CD14-positive monocyte (primary cell): ENCODE measurements at regions not wholly inside any gene's neighbourhood (a gene's known extent, or its start where the extent isn't known, plus 50 kb on each side); places are given as distances from the start of the nearest gene placed in this dataset.

Experiments used
- DNase-seq, 3 donors: peaks; one replicate each; pipeline ENCODE4 v3.0.0-alpha.2; 2011 to 2022
- H2AFZ ChIP-seq: 2 replicates; pipeline ENCODE4 v1.6.0; 2012; ENCODE audit warnings: mild to moderate bottlenecking, low read depth, low read length, inconsistent platforms; ENCODE audit not compliant: insufficient read depth, poor library complexity, severe bottlenecking
- H3K27ac ChIP-seq, 2 donors: 1 replicate in 1 of 2; 2 replicates in 1 of 2; pipeline ENCODE4 v1.5.1; 2012 to 2013; ENCODE audit warnings: low read length in 2 of 2, control low read depth in 1 of 2, inconsistent platforms in 1 of 2, low read depth in 1 of 2, mild to moderate bottlenecking in 1 of 2
- H3K27me3 ChIP-seq, 2 donors: one replicate each; pipeline versions ENCODE4 v1.6.0 to v1.6.1; 2011 to 2013; ENCODE audit warnings: low read length in 2 of 2; ENCODE audit not compliant: control insufficient read depth in 2 of 2, insufficient read depth in 2 of 2
- H3K36me3 ChIP-seq, 2 donors: replicated peaks in 1 of 2; 1 replicate in 1 of 2; 2 replicates in 1 of 2; pipeline versions ENCODE4 v1.5.1 to v1.6.1; 2012 to 2013; ENCODE audit warnings: low read length in 2 of 2, control low read depth in 1 of 2, inconsistent platforms in 1 of 2, mild to moderate bottlenecking in 1 of 2; ENCODE audit not compliant: insufficient read depth in 2 of 2, control insufficient read depth in 1 of 2
- H3K4me1 ChIP-seq, 2 donors: 1 replicate in 1 of 2; 2 replicates in 1 of 2; pipeline versions ENCODE4 v1.5.1 to v1.6.1; 2012 to 2013; ENCODE audit warnings: low read length in 2 of 2, control low read depth in 1 of 2, inconsistent platforms in 1 of 2, mild to moderate bottlenecking in 1 of 2, moderate library complexity in 1 of 2; ENCODE audit not compliant: insufficient read depth in 2 of 2, control insufficient read depth in 1 of 2
- H3K4me2 ChIP-seq: replicated peaks from 2 replicates; pipeline ENCODE3; 2012; ENCODE audit warnings: low read length, moderate library complexity, mild to moderate bottlenecking; ENCODE audit not compliant: poor library complexity, severe bottlenecking; ENCODE audit errors: extremely low read depth
- H3K4me3 ChIP-seq, 3 experiments: fragments of 200-600 bp in 1 of 3; sonication (generic) in 1 of 3; replicated peaks in 1 of 3; 1 replicate in 2 of 3; 2 replicates in 1 of 3; pipeline ENCODE4 v1.5.1; 2011 to 2013; ENCODE audit warnings: low read length in 3 of 3, mild to moderate bottlenecking in 3 of 3, control low read depth in 2 of 3, low read depth in 2 of 3, inconsistent platforms in 1 of 3, moderate library complexity in 1 of 3
- H3K79me2 ChIP-seq: 2 replicates; pipeline ENCODE4 v1.6.0; 2012; ENCODE audit warnings: mild to moderate bottlenecking, control low read depth, inconsistent platforms, low read length, moderate library complexity; ENCODE audit not compliant: insufficient read depth
- H3K9ac ChIP-seq: 2 replicates; pipeline ENCODE4 v1.6.0; 2017; ENCODE audit warnings: low read length, mild to moderate bottlenecking; ENCODE audit not compliant: insufficient read depth, poor library complexity, severe bottlenecking
- H3K9me3 ChIP-seq, 2 donors: replicated peaks in 1 of 2; 1 replicate in 1 of 2; 2 replicates in 1 of 2; pipeline versions ENCODE4 v1.5.1 to v1.6.1; 2012 to 2013; ENCODE audit warnings: low read length in 2 of 2, control low read depth in 1 of 2; ENCODE audit not compliant: control insufficient read depth in 1 of 2, insufficient read depth in 1 of 2
- H4K20me1 ChIP-seq: 2 replicates; pipeline ENCODE4 v1.6.0; 2012; ENCODE audit warnings: mild to moderate bottlenecking, low read length, control low read depth, moderate library complexity; ENCODE audit not compliant: insufficient read depth
- H3K27ac Mint-ChIP-seq, 7 donors: one replicate each; pipeline ENCODE4 v1.8.0; 2020; ENCODE audit warnings: mild to moderate bottlenecking in 7 of 7, mixed read lengths in 7 of 7, moderate library complexity in 6 of 7, inconsistent platforms in 2 of 7
- H3K27me3 Mint-ChIP-seq, 3 donors: one replicate each; pipeline ENCODE4 v1.8.0; 2021 to 2022; ENCODE audit warnings: low read depth in 3 of 3, mild to moderate bottlenecking in 3 of 3, mixed read lengths in 3 of 3, moderate library complexity in 3 of 3, inconsistent platforms in 1 of 3
- H3K36me3 Mint-ChIP-seq, 2 donors: one replicate each; pipeline ENCODE4 v1.8.0; 2020; ENCODE audit warnings: mixed read lengths in 2 of 2, inconsistent platforms in 1 of 2, mild to moderate bottlenecking in 1 of 2
- H3K4me1 Mint-ChIP-seq: one replicate; pipeline ENCODE4 v1.8.0; 2020; ENCODE audit warnings: mild to moderate bottlenecking, mixed read lengths
- H3K4me3 Mint-ChIP-seq, 2 donors: one replicate each; pipeline ENCODE4 v1.8.0; 2020; ENCODE audit warnings: mild to moderate bottlenecking in 2 of 2, mixed read lengths in 2 of 2, moderate library complexity in 1 of 2
- H3K9me3 Mint-ChIP-seq, 7 donors: one replicate each; pipeline ENCODE4 v1.8.0; 2020 to 2022; ENCODE audit warnings: mixed read lengths in 7 of 7, mild to moderate bottlenecking in 6 of 7, moderate library complexity in 6 of 7, inconsistent platforms in 2 of 7
- CTCF ChIP-seq: fragments of 200-600 bp; IDR thresholded peaks from one replicate; pipeline ENCODE4 v1.8.0; 2022; ENCODE audit warnings: antibody characterized with exemption, mild to moderate bottlenecking
- WGBS: methylation state at CpG from one replicate; pipeline ENCODE4 v1.1.5; 2013; ENCODE audit warnings: missing lambda C conversion rate; ENCODE audit not compliant: insufficient coverage; 5-methylcytosine and 5-hydroxymethylcytosine counted together
- intact Hi-C, 2 donors: fragments of 100-400 bp; cut with micrococcal nuclease; formaldehyde crosslinking; loops; one replicate each; pipeline versions ENCODE4 v1.15.0 to v1.15.1; 2023

GRCh38 chr6:126867641-126868040 lies 250.8 kb upstream of the RSPO3 start:
- Histone ChIP-seq H3K4me3 (no peak overlapping the region), H3K27me3 (no peaks in the 10 kb centered on the region), H3K9ac (no peak overlapping the region), H3K36me3 (no peaks in the 10 kb centered on the region), H3K4me2 (no peak overlapping the region), H3K27ac (no peak overlapping the region), H3K9me3 (no peaks in the 10 kb centered on the region), H3K4me1 (no peaks in the 10 kb centered on the region), H4K20me1 (no peaks in the 10 kb centered on the region), H2AFZ (no peak overlapping the region), H3K79me2 (no peaks in the 10 kb centered on the region)
- TF ChIP-seq CTCF: no peak
- H3K4me3 Mint-ChIP-seq: no peak overlapping the region
- no CpG with 5 or more reads among the region's 3 CpGs for WGBS
- intact Hi-C loops: no loop called here
- peaks cover 0 to 6% (median 0%) of the 10 kb centered on the region in 7 donors for H3K9me3 Mint-ChIP-seq
- no peak overlapping the region for H3K27ac Mint-ChIP-seq
- no peaks in the 10 kb centered on the region for H3K36me3 Mint-ChIP-seq
- H3K4me1 Mint-ChIP-seq: no peaks in the 10 kb centered on the region
- peaks cover 0 to 2% (median 0%) of the 10 kb centered on the region in 3 donors for H3K27me3 Mint-ChIP-seq
- no peak for DNase-seq

- Mint-ChIP-seq H3K4me3 (no peak overlapping the region), H3K36me3 (no peaks in the 10 kb centered on the region), H3K27ac (no peak overlapping the region), H3K27me3 (peaks cover 0 to 2% (median 0%) of the 10 kb centered on the region in 3 donors), H3K4me1 (no peaks in the 10 kb centered on the region), H3K9me3 (no peaks in the 10 kb centered on the region)
- no peak overlapping the region for H3K4me2 ChIP-seq
- H3K9ac ChIP-seq: no peak overlapping the region
- no peak overlapping the region for H2AFZ ChIP-seq
- no peak overlapping the region for H3K27ac ChIP-seq
- no peak for TF ChIP-seq CTCF
- H3K36me3 ChIP-seq: no peaks in the 10 kb centered on the region
- no peak overlapping the region for H3K4me3 ChIP-seq
- no peaks in the 10 kb centered on the region for H3K27me3 ChIP-seq
- H3K79me2 ChIP-seq: no peaks in the 10 kb centered on the region
- DNase-seq: no peak
- intact Hi-C loops: no loop called here
- no peaks in the 10 kb centered on the region for H3K4me1 ChIP-seq
- no peaks in the 10 kb centered on the region for H4K20me1 ChIP-seq
- H3K9me3 ChIP-seq: no peaks in the 10 kb centered on the region
Observed at GRCh38 chr6:126873351-126873750, 245.1 kb upstream of the RSPO3 start.
